Stimulated activated CD4-positive, alpha-beta T cell treated with anti-CD3 and anti-CD28 coated beads, Interleukin-1b, Interleukin-23, amount 100 ng/mL, for 48 hours (primary cell): ENCODE measurements at regions not wholly inside any gene's neighbourhood (a gene's known extent, or its start where the extent isn't known, plus 50 kb on each side); places are given as distances from the start of the nearest gene placed in this dataset.
A peak's percentile ranks its signal among the peaks of the same experiment; 100 is the strongest.
"Not testable (repeated sequence)": the region's sequence is repeated elsewhere in the genome, so short reads cannot be mapped to it uniquely, and the experiment has no call there.

Experiments
- DNase-seq: peaks from one replicate; pipeline ENCODE4 v3.0.0-alpha.2; 2020

DNA sequence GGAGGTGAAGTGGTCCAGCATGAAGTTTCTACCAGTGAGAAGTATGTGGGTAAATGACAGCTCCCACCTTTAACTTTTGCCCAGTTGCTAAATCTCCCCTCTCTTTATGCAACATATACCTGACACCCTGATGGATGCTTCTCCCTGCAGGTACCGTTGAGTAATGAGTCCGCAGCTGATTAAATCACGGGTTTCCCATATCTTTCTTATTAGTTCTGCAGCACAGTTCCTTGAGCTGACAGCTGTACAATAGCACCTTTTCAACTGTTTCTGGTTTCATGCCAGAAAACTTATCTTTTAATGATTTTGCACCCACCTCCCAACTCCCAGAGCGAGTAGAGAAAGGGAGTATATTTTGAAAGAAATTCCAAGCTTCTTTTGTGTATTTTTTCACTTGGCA, 161.0 kb upstream of the TUT7 start:
- DNase-seq = no peak

DNA sequence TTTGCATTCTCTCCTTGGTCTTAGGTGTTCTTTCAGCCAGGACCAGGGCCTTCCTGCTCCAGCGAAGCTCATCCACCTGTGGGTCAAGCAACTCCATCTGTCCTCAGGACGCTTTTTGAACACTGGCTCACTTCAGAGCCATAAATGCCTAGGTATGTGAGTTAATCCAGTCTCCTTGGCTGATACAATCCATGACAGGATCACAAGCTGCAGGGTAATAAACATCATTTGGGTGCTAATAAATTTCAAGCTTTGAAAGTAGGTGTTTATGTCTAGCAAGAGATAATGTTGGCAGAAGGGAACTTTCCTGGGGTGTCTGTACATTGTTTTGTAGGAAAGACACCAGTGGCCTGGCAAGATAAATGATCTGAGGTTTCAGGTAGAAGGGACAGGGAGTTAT, 159.2 kb upstream of the TUT7 start:
- no peak for DNase-seq

DNA sequence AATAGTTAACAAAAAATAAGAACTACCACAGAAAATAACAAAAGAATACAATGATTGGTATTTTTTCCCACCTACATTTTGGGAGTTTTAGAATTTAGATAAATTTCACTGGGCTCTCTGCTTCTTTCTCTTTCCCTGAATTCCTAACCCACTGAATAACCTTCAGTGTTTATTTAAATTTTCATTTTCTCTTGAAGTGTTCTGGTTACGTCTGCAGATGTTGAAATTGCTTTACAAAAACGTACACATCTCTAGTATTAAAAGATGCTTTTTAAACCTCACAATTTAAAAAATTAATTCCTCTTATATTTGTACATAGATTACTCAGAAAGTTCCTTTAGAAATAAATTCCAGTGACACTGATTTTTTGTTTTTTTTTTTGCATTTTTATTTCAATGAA, 158.7 kb upstream of the TUT7 start:
- DNase-seq = no peak

DNA sequence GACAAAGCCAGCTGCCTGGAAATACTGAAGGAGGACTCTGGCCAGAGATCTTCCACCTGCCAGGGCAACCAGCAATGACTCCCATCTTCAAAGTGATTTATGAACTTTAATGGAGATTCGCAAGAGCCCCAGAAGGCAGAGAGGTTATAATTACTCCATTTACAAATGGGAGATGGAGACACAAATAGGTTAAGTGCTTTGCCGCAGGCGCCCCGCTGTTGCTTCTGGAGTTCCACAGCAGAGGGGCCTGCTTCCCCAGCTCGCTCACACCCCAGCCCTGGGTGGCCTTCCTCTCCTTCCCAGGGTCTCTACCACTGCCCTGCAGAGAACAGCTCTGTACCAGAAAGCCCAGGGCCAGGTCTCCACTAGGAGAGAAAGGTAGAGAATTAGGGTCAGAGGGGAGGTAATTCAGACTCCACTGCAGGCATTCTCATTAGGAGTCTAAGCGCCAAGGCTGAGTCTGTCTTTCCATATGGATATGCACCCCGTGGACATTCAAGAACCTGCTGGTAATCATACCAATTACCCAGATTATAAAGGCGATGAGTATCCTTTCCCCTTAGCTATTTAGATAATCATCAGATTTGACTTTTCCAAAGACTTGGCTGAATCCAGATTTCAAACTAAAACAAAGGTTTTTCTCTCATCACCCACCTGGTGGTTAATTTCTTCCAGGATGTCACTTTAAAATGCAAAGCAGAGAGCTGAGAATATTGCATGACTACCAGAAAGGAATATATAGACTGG, 157.6 kb upstream of the TUT7 start:
- no peak for DNase-seq

DNA sequence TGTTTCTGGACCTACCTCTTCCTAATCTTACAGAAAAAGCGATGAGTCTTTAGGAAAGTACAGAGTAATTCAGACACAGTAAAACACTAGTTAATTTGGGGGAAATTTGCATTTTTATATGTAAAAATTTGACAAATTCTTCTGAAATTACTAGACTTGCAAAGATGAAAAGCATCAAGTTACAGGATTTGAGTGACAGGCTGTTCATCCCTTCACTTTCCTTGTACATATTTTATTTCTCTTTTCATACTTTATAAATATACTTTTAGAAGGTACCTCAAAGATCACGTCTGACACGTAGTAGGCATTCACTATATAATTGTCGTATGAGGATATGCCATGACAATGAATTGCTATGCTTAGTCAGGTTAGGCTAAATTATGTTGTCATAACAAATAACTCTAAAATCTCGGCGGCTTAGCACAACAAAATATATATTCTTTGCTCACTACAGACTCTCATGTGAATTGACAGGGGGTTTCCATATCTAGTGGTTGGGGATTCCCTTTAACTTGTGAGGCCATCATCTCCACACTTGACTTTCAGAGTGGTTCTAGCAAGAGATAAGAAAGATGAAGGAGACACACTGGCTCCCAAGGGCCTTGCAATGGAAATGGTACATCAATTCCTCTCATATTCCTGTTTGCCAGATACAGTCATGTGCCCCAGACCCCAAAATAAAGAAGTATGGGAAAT, 154.1 kb upstream of the TUT7 start:
- DNase-seq = no peak

DNA sequence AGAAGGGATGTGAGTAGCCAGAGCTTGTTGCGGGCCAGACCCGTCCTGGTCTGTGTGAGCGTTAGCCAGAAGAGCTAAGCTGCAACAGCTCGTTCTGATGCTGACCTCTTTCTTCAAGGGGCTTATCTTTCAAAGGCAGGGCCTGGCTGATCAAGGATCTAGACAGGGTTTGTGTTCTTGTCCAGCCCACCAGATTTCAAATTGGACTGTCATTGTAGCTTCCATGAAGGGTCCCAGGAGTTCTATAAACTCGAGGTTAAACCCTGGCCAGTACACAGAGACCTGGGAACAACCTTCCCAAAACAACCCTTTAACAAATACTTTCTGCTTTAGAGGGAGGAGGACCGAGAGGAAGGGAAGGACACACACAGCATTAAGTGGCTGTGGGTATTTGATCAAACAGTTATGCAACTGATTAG, 153.0 kb upstream of the TUT7 start:
- no peak for DNase-seq

DNA sequence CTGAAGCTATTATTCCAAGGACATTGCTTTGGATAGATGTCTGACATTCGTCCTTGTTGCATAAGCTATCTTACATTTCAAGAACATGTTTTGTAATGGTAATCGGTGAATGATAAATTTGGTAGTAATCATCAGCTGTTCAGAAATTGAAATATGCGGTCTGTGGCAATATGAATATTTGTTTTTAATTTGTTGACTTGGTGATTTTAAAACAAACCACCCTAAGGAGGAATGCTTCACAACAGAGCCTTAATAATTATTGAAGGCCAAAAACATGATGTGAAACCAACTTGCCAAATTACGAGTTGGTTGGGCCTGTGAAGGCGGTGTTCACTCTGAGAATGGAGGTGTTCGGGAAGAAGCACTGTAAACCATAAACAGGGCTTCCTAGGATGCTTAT, 149.7 kb upstream of the TUT7 start:
- DNase-seq = no peak

DNA sequence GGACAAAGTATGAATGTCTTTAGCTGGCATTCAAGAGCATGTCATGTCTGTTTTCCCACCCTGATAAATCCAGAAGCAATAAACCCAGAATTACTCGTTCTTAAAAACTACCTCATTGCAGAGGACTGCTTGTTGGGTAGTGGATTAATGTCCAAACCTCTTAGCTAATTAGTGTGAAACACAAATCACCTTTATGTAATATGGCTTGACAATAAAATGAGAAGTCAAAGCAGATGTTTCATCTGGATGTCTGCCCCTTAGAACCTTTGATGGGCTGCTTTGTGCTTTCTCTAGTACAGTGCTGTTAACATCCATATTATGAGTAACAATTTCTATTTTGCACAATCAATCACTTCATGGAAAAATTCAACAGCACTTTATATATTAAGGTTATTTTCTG, 149.1 kb upstream of the TUT7 start:
- no peak for DNase-seq

DNA sequence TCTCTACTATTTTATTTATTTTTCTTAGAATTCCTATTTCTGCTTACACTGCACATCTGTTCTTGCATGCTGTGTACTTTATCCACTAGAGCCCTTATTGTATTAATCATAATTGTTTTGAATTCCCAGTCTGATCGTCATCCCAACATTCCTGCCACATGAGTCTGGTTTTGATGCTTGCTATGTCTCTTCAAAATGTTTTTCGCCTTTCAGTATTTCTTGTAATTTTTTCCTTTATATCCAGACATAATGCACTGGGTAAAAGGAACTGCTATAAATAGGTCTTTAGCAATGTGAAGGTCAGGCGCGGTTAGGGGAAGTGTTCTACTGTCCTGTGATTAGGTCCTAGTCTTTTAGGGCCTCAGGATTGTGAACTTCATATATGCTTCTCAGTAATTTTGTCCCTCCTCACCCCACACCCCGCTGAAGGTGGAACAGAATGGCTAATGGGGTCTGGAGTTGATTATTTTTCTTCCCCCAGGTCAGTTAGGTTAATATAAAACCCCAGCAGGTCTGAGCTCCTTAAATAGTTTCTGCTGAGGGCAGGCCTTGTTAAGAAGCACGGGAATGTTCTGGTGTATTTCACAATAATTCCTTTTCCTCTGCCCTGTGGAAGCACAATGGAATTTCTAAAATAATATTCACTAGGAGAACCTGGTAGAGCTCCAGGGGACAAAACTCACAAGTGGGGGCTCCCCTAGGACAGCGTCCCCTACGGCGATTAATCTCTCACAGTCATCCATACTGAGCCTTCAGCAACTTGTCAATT, 146.6 kb upstream of the TUT7 start:
- DNase-seq = no peak

DNA sequence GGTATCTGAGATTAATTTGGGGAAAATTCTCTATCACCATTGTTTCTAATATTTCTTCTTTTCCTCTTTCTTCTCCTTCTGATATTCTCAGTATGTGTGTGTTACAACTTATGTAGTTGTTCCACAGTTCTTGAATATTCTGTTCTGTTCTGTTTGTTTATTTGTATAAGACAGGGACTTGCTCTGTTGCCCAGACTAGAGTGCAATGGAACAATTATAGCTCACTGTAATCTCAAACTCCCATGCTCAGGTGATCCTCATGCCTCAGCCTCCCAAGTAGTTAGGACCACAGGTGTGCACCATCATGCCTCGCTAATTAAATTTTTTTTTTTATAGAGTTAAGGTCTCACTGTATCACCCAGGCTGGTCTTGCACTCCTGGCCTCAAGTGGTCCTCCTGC, 145.8 kb upstream of the TUT7 start:
- no peak for DNase-seq

DNA sequence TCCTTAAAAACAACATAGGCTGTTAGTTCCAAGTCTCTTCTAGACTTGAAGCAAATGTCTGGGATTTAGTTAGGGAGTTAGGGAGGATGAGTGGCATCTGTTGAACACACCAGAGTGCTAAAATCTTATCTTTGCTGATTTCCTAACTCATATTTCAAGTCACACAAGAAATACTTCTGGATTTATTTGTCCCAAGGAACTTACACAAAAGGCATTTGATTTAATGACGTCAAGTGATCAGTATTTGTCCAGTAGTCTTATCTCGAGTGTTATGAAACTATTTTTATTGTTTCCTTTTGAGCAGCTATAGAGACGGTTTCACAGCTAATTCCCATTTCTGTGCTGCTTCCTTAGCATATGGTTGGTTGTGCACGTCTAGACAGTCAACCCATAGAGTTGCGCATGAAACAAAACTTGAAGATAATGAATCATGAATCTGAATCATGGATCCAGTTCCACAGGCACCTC, 140.5 kb upstream of the TUT7 start:
- no peak for DNase-seq

DNA sequence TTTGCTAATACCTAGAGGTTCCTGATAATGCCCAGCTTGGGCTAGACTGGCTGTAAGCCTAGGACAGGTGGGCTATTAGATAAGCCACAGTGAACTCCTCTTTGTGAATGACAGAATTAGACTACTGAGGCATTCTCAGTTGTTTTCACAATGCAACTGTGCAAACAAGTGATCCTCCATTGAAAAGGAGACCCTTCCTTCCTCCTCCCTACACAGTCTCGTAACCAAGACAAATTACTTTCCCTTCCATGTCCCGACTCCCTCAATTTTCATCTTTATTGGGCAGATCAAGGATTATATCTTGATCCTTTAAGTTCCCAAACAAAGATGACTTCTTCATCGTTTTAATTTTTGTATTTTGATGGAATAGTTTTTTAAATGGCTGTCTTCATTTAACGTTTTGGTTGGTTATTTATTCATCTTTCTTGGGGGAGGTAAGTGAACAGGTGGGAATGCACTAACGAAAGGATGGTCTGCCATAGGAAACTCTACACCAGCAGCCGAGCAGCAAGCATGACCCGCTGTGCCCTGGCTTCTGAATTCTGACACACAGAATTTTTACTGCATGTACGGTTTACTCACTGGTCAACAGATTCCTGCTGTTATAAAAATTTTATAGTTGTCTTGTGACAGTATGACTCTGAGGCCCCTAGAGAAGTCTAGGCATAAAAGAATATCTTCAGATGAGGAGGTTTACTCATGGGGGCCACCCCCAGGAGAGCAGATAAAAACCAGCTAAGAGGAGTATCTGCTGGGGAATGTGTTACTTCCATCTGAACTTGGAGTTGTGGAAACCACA, 137.5 kb upstream of the TUT7 start:
- DNase-seq = no peak

DNA sequence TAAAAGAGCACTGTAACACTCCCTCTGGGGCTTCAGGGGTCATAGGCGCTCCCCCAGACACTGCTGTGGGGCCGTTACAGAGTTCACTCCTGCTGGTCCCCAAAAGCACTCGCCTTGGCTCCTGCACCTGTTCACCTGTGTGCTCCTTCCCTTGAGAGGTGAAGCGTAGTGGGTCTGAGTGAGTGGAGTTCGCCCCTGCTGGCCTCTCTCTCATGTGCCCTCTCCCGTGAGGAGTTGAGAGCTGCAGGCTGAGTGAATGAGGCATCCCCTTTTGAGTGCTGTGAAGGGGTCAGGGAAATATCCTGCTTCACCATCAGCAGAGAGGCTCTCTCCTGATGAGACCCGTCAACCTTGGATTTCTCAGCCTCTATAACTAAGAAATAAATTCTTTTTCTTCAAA, 134.6 kb upstream of the TUT7 start:
- no peak for DNase-seq

DNA sequence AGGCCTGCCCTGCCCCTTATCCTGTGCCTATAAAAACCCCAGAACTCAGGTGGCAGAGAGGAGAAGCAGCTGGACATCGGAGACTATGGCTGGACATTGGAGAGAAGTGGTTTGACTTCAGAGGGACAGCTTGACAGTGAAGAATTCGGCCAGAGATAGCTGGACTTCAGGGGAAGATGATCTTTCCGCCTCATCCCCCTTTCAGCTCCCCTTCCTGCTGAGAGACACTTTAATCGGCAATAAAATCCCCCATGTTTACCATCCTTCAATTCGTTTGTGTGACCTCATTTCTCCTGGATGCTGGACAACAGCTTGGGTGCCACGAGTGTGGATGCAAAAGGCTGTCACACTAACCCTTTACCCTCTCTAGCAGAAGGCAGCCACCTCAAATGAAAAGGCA, 134.1 kb upstream of the TUT7 start:
- DNase-seq = no peak

DNA sequence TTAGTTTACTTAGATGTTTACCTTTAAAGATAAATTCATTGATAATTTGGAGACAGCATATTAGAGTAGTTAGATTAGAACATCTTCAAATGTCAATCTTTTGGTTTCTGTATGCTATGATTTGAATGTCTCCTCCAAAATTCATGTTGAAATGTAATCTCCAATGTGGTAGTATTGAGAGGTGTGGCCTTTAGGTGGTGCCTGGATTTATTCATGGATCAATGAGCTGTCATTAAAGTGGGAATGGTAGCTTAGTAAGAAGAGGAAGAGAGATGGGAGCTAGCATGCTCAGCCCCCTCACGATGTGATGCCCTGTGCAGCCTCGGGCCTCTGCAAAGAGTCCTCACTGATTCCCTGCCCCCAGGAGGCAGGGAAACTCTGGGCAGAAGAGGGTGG, 133.6 kb upstream of the TUT7 start:
- DNase-seq = no peak

DNA sequence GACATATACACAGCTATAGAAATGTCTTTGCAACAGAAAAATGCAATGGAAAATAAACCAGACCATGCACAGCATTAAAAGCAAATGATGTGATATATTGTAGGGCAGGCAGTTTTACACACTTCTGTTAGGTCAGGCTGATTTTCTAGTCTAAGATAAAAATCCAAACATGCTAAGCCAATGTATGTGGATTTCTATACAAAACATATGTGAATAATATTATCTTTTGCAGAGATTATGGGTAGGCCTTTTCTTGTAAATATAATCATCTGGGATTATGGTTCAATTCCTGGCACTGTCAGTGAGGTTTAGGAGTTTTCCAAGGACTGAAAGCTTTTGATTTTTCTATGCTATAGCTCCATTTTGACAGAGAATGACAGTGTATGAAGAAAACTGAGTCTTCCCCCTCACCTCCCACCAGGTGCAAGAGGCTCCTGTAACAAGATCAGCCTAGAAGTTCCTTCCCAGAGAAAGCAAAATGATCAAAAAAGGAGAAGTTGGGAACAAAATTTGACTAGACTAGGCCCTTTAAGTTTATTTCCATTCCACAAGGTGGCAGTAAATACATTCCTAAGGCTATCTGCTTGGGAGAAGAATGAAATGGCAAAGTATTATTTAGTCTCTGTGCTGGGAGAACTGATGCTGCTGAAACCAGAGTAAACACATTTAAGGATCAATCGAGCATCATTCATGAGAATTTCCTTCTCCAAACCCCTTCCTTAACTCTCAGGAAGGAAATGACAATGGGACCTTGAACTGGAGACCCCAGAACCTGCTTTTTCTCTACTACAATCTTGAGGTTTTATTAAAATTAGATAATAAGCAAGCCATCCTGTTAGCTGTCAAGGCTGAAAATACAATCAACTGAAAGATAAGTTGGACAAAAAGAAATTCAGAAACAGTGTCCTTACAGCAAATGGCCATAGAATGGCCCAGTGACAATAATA, 133.0 kb upstream of the TUT7 start:
- no peak for DNase-seq

DNA sequence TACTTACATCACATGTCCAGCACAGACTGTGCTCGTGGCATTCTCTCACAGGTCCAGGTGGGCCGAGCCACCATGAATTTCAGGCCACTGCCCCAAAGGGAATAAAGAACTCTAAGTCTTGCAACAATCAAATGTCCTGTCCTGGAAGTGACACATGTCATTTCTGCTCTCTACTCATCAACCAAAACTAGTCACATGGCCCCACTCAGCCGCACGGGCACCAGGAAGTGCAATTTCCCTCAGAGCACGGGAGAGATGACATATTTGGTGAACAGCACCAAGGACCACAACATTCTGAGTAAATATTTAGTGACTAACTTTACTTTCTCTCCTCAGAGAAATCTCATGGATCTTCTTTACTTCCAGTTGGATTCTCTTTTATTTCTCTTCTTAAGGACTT, 131.1 kb upstream of the TUT7 start:
- peak; percentile 23 for DNase-seq

DNA sequence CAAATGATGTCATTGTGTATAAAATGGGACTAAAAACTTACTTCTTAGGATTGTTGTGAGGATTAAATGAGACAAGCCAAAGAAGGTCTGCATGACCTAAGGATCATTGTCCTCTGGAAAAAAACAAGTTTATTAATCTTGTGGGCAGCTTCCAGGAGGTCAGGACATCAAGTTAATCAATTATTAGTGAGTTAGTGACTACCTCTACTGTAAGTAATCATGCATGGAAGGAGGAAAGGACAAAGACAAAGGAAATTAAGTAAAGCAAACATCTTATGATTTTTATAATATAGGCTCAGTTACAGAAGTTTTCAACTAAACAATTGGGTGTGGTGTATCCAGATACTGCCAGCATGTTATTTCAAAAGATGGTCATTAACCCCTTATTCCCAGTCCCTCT, 129.3 kb upstream of the TUT7 start:
- DNase-seq = no peak

DNA sequence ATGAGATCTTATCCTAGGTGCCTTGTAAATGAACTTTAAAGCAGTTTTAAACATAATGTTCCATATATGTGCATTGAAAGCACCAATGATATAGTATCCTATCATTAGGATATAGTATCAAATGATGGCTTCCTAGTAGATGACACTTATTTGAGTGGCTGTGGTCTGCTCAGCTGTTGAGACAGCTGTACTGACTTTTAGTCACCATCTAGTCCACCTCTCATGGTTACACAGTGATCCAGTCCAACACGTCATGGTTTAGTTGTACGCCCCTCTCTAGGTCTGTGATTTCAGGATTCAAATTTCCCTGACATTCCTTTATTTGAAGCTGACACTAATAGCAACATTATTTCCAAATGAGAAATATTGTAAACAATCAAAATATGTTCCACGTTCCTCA, 127.3 kb upstream of the TUT7 start:
- no peak for DNase-seq

DNA sequence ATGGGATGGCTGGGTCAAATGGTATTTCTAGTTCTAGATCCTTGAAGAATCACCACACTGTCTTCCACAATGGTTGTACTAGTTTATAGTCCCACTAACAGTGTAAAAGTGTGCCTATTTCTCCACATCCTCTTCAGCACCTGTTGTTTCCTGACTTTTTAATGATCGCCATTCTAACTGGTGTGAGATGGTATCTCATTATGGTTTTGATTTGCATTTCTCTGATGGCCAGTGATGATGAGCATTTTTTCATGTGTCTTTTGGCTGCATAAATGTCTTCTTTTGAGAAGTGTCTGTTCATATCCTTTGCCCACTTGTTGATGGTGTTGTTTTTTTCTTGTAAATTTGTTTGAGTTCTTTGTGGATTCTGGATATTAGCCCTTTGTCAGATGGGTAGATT, 121.0 kb upstream of the TUT7 start:
- not testable (repeated sequence) for DNase-seq

DNA sequence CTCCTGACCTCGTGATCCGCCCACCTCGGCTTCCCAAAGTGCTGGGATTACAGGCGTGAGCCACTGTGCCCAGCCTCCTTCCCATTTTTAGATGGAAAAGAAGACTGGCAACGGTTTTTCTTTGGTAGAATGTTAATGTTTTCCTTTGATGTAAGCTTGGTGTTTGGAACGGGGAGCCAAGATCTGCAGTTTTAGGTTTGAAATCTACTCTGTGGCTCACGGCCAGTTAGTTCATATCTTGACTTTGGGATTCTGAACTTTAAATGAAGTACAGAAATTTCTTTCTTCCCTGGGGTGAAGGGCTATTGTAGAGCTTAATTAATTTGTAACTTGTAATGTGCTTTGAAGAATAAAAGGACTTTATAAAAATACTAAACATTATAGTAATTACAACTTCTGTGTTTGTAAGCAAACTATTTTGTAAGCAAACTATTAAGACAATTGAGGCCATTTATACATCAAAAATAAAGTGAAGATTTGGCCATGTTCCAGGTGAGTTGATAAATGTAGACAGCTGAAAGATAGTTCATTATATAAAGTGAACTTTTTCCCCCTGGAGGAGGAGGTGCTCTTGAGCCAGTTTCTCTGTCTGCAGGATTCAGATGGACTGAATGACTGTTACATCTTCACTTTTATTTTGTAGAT, 117.1 kb upstream of the TUT7 start:
- DNase-seq = no peak
